H1 (cell line): ENCODE measurements at regions not wholly inside any gene's neighbourhood (a gene's known extent, or its start where the extent isn't known, plus 50 kb on each side); places are given as distances from the start of the nearest gene placed in this dataset.

Experiments
- BRCA1 ChIP-seq: IDR thresholded peaks from 2 replicates; pipeline ENCODE4 v1.6.1; 2012; ENCODE audit warnings: low read depth, low read length, improper control_type of control experiment
- EZH2 ChIP-seq: fragments of 200-600 bp; sonication (generic); IDR thresholded peaks from 2 replicates; pipeline ENCODE4 v1.7.1; 2012; ENCODE audit warnings: low read depth, mild to moderate bottlenecking, moderate library complexity, low read length, inconsistent platforms; ENCODE audit not compliant: severe bottlenecking
- JUND ChIP-seq: IDR thresholded peaks from 2 replicates; pipeline ENCODE4 v1.6.1; 2011; ENCODE audit warnings: mild to moderate bottlenecking, improper control_type of control experiment, low read length
- NRF1 ChIP-seq: IDR thresholded peaks from 2 replicates; pipeline ENCODE4 v1.6.1; 2011; ENCODE audit warnings: mild to moderate bottlenecking, low read depth, low read length, improper control_type of control experiment
- POLR2A ChIP-seq, 2 experiments: IDR thresholded peaks; 1 replicate in 1 of 2; 2 replicates in 1 of 2; pipeline ENCODE4 v1.6.1; 2011; ENCODE audit warnings: low read depth in 2 of 2, low read length in 2 of 2, mild to moderate bottlenecking in 2 of 2; ENCODE audit errors: control extremely low read depth in 1 of 2
- POLR2AphosphoS5 ChIP-seq: IDR thresholded peaks from 2 replicates; pipeline ENCODE4 v1.6.1; 2011; ENCODE audit warnings: low read depth, low read length
- RXRA ChIP-seq: IDR thresholded peaks from 2 replicates; pipeline ENCODE4 v1.6.1; 2011; ENCODE audit warnings: low read depth, mild to moderate bottlenecking, low read length, moderate library complexity; ENCODE audit not compliant: insufficient read depth
- SP1 ChIP-seq: IDR thresholded peaks from 2 replicates; pipeline ENCODE4 v1.6.1; 2011; ENCODE audit warnings: low read depth, low read length
- SP4 ChIP-seq: IDR thresholded peaks from 2 replicates; pipeline ENCODE4 v1.6.1; 2012; ENCODE audit warnings: low read length, inconsistent platforms
- TBP ChIP-seq: IDR thresholded peaks from 2 replicates; pipeline ENCODE4 v1.6.1; 2011; ENCODE audit warnings: low read depth, low read length, improper control_type of control experiment
- TEAD4 ChIP-seq: IDR thresholded peaks from 2 replicates; pipeline ENCODE4 v1.6.1; 2012; ENCODE audit warnings: low read depth, low read length, inconsistent platforms, mixed read lengths
- YY1 ChIP-seq: IDR thresholded peaks from 2 replicates; pipeline ENCODE4 v1.6.1; 2011; ENCODE audit warnings: low read depth, mild to moderate bottlenecking, low read length
- TF ChIP-seq, protein P1 (sequence below), 3 experiments: IDR thresholded peaks; 1 replicate in 2 of 3; 2 replicates in 1 of 3; pipeline versions ENCODE4 v1.5.1 to v1.6.1; 2011; ENCODE audit warnings: low read length in 3 of 3, mild to moderate bottlenecking in 3 of 3, inconsistent platforms in 2 of 3, low read depth in 1 of 3, moderate library complexity in 1 of 3; ENCODE audit not compliant: insufficient read depth in 1 of 3; ENCODE audit errors: control extremely low read depth in 1 of 3
- TF ChIP-seq, protein P2 (sequence below): IDR thresholded peaks from 2 replicates; pipeline ENCODE4 v1.6.1; 2011; ENCODE audit warnings: low read depth, mild to moderate bottlenecking, low read length; ENCODE audit not compliant: insufficient read depth

GRCh38 chr6:155853011-155853410, 397.4 kb upstream of the NOX3 start:
- TF ChIP-seq, protein P1, sequence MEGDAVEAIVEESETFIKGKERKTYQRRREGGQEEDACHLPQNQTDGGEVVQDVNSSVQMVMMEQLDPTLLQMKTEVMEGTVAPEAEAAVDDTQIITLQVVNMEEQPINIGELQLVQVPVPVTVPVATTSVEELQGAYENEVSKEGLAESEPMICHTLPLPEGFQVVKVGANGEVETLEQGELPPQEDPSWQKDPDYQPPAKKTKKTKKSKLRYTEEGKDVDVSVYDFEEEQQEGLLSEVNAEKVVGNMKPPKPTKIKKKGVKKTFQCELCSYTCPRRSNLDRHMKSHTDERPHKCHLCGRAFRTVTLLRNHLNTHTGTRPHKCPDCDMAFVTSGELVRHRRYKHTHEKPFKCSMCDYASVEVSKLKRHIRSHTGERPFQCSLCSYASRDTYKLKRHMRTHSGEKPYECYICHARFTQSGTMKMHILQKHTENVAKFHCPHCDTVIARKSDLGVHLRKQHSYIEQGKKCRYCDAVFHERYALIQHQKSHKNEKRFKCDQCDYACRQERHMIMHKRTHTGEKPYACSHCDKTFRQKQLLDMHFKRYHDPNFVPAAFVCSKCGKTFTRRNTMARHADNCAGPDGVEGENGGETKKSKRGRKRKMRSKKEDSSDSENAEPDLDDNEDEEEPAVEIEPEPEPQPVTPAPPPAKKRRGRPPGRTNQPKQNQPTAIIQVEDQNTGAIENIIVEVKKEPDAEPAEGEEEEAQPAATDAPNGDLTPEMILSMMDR (IDR thresholded peaks at IDR 0.05; ENCODE audit: control extremely low read depth in 1 of 3, insufficient read depth in 1 of 3, low read depth in 1 of 3, low read length in 3 of 3) = no peak
- TF ChIP-seq TBP (no peak), POLR2A (IDR thresholded peaks at IDR 0.05; ENCODE audit: control extremely low read depth in 1 of 2, low read depth in 2 of 2, low read length in 2 of 2) (no peak), NRF1 (no peak), YY1 (no peak), EZH2 (no peak), JUND (no peak), POLR2AphosphoS5 (no peak), SP1 (no peak), TEAD4 (no peak), RXRA (no peak), SP4 (no peak), BRCA1 (no peak)
- TF ChIP-seq, protein P2, sequence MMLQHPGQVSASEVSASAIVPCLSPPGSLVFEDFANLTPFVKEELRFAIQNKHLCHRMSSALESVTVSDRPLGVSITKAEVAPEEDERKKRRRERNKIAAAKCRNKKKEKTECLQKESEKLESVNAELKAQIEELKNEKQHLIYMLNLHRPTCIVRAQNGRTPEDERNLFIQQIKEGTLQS = no peak
